ENCODE measurements at regions not wholly inside any gene's neighbourhood (a gene's known extent, or its start where the extent isn't known, plus 50 kb on each side); places are given as distances from the start of the nearest gene placed in this dataset.
"Not testable (repeated sequence)": the region's sequence is repeated elsewhere in the genome, so short reads cannot be mapped to it uniquely, and the experiment has no call there.

- no peak overlapping the region for H3K4me3 ChIP-seq (ENCODE audit: low read depth, low read length)
- TF ChIP-seq CTCF (IDR thresholded peaks at IDR 0.05; ENCODE audit: low read depth, low read length), result no peak
Observed at GRCh38 chr3:177378168-177378567, 180.9 kb upstream of the TBL1XR1 start.

GRCh38 chr3:177379045-177379444, 181.8 kb upstream of the TBL1XR1 start:
- no peak for TF ChIP-seq CTCF (IDR thresholded peaks at IDR 0.05; ENCODE audit: low read depth, low read length)
- H3K4me3 ChIP-seq (ENCODE audit: low read depth, low read length), result no peak overlapping the region

GRCh38 chr3:177381070-177381469, 183.8 kb upstream of the TBL1XR1 start:
- TF ChIP-seq CTCF (IDR thresholded peaks at IDR 0.05; ENCODE audit: low read depth, low read length), result no peak
- no peak overlapping the region for H3K4me3 ChIP-seq (ENCODE audit: low read depth, low read length)

- no peak for TF ChIP-seq CTCF (IDR thresholded peaks at IDR 0.05; ENCODE audit: low read depth, low read length)
- no peak overlapping the region for H3K4me3 ChIP-seq (ENCODE audit: low read depth, low read length)
Observed at GRCh38 chr3:177382944-177383343, 185.7 kb upstream of the TBL1XR1 start.

- H3K4me3 ChIP-seq (ENCODE audit: low read depth, low read length), result no peak overlapping the region
- no peak for TF ChIP-seq CTCF (IDR thresholded peaks at IDR 0.05; ENCODE audit: low read depth, low read length)
Observed at GRCh38 chr3:177385186-177385585, 187.9 kb upstream of the TBL1XR1 start.

- TF ChIP-seq CTCF (IDR thresholded peaks at IDR 0.05; ENCODE audit: low read depth, low read length), result no peak
- no peak overlapping the region for H3K4me3 ChIP-seq (ENCODE audit: low read depth, low read length)
Observed at GRCh38 chr3:177385831-177386301, 188.6 kb upstream of the TBL1XR1 start.

GRCh38 chr3:177388209-177388608, 190.9 kb upstream of the TBL1XR1 start:
- H3K4me3 ChIP-seq (ENCODE audit: low read depth, low read length), result no peak overlapping the region
- TF ChIP-seq CTCF (IDR thresholded peaks at IDR 0.05; ENCODE audit: low read depth, low read length), result no peak

- not testable (repeated sequence) for H3K4me3 ChIP-seq (ENCODE audit: low read depth, low read length)
Observed at GRCh38 chr3:177394231-177395024, 197.1 kb upstream of the TBL1XR1 start.

Measured in WI38 (cell line).